ENCODE measurements at regions not wholly inside any gene's neighbourhood (a gene's known extent, or its start where the extent isn't known, plus 50 kb on each side); places are given as distances from the start of the nearest gene placed in this dataset.

DNA sequence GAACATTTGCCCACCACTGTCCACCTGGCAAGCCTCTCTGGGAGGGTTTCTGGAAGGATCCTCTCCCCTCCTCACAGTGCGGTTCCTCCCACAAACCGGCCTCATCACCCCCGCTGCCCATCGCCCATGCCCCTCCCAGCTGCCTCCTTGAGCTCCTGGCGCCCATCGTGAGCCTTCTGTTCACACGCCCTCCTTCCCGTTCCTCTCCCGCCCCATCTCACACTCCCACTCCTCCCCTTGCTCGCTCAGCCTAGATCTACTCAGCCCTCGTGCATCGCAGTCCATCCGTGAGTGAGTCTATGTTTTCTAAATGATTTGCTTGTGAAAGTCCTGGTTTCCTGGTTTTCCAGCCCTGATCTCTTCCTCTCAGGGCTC lies 119.1 kb upstream of the C1orf174 start:
- BruUV-seq (replicated peaks), result no TSS peak
- ChIA-PET CTCF (no interaction called here), POLR2A (no interaction called here)
- in situ Hi-C loops (cut with HindIII; ENCODE audit: low pct_unique_long_range_greater_than_20kb, low sequenced_read_pairs), result no loop called here
- ATAC-seq (no peak; the same call in 1 of the 2 replicates), DNase-seq (ENCODE audit: low read depth, low spot score) (no peak)
- H3K36me3 ChIP-seq (ENCODE audit: control insufficient read depth, insufficient read depth, low read length), result no peaks in the 10 kb centered on the region
- no peak overlapping the region for H3K27ac ChIP-seq (ENCODE audit: low read length)
- no peaks in the 10 kb centered on the region for H3K4me1 ChIP-seq (ENCODE audit: control insufficient read depth, insufficient read depth, low read length)
- intact Hi-C loops (cut with micrococcal nuclease; ENCODE audit: unreplicated experiment), result no loop called here
- peaks cover 3% of the 10 kb centered on the region for H3K27me3 ChIP-seq (ENCODE audit: control insufficient read depth, insufficient read depth, low read length)
- no peak overlapping the region for H3K4me3 ChIP-seq (ENCODE audit: low read depth in 2 of 2, low read length in 2 of 2)
- H3K9me3 ChIP-seq (ENCODE audit: control insufficient read depth, insufficient read depth, low read depth, low read length), result no peaks in the 10 kb centered on the region
- no peak for TF ChIP-seq CTCF (IDR thresholded peaks at IDR 0.05)
- TF ChIP-seq REST (IDR thresholded peaks at IDR 0.05; ENCODE audit: insufficient read depth in 1 of 2, low read depth in 2 of 2, low read length in 1 of 2), result no peak
- TF ChIP-seq TCF7L2 (IDR thresholded peaks at IDR 0.05; ENCODE audit: low read depth, low read length), result no peak
- no peak for TF ChIP-seq SIN3A (IDR thresholded peaks at IDR 0.05; ENCODE audit: borderline replicate concordance, insufficient read depth, low read depth, low read length)
- no peak for TF ChIP-seq POLR2AphosphoS5 (IDR thresholded peaks at IDR 0.05; ENCODE audit: low read depth, low read length)

- POLR2A ChIA-PET, result no interaction called here
- BruUV-seq (replicated peaks), result no TSS peak
- DNase-seq (ENCODE audit: low read depth, low spot score) (no peak), ATAC-seq (no peak)
- intact Hi-C loops (cut with micrococcal nuclease; ENCODE audit: unreplicated experiment), result no loop called here
- Histone ChIP-seq H3K27me3 (ENCODE audit: control insufficient read depth, insufficient read depth, low read length) (peaks cover 3% of the 10 kb centered on the region), H3K27ac (ENCODE audit: low read length) (no peak overlapping the region), H3K4me1 (ENCODE audit: control insufficient read depth, insufficient read depth, low read length) (no peaks in the 10 kb centered on the region), H3K4me3 (ENCODE audit: low read depth in 2 of 2, low read length in 2 of 2) (no peak overlapping the region), H3K36me3 (ENCODE audit: control insufficient read depth, insufficient read depth, low read length) (no peaks in the 10 kb centered on the region), H3K9me3 (ENCODE audit: control insufficient read depth, insufficient read depth, low read depth, low read length) (no peaks in the 10 kb centered on the region)
- CTCF ChIA-PET, result no interaction called here
- TF ChIP-seq POLR2AphosphoS5 (IDR thresholded peaks at IDR 0.05; ENCODE audit: low read depth, low read length) (no peak), REST (IDR thresholded peaks at IDR 0.05; ENCODE audit: insufficient read depth in 1 of 2, low read depth in 2 of 2, low read length in 1 of 2) (no peak), TCF7L2 (IDR thresholded peaks at IDR 0.05; ENCODE audit: low read depth, low read length) (no peak), SIN3A (IDR thresholded peaks at IDR 0.05; ENCODE audit: borderline replicate concordance, insufficient read depth, low read depth, low read length) (no peak), CTCF (IDR thresholded peaks at IDR 0.05) (no peak)
- in situ Hi-C loops (cut with HindIII; ENCODE audit: low pct_unique_long_range_greater_than_20kb, low sequenced_read_pairs), result no loop called here
These were observed 119.7 kb upstream of the C1orf174 start for GRCh38 chr1:4019606-4020331.

All from Panc1 (cell line).